NCI-H774 (cell line): ENCODE measurements at regions not wholly inside any gene's neighbourhood (a gene's known extent, or its start where the extent isn't known, plus 50 kb on each side); places are given as distances from the start of the nearest gene placed in this dataset.
"Not testable (repeated sequence)": the region's sequence is repeated elsewhere in the genome, so short reads cannot be mapped to it uniquely, and the experiment has no call there.

Experiments
- DNase-seq: peaks from one replicate; lab custom pipeline; 2025; lab: John Stamatoyannopoulos, UW

GRCh38 chr11:101835506-101836063 lies 79.2 kb upstream of the CEP126 start:
- DNase-seq: no peak

GRCh38 chr11:101830475-101830874 lies 84.3 kb upstream of the CEP126 start:
- not testable (repeated sequence) for DNase-seq

- DNase-seq: no peak
These were observed 89.3 kb upstream of the CEP126 start for GRCh38 chr11:101825531-101825930.

GRCh38 chr11:101817581-101817980 lies 97.2 kb upstream of the CEP126 start:
- no peak for DNase-seq

- no peak for DNase-seq
These were observed 98.2 kb upstream of the CEP126 start for GRCh38 chr11:101816613-101817012.

- no peak for DNase-seq
These were observed 102.3 kb upstream of the CEP126 start for GRCh38 chr11:101812546-101812945.

- no peak for DNase-seq
These were observed 104.3 kb upstream of the CEP126 start for GRCh38 chr11:101810546-101810945.

- no peak for DNase-seq
These were observed 107.3 kb upstream of the CEP126 start for GRCh38 chr11:101807531-101807930.

- no peak for DNase-seq
These were observed 111.2 kb upstream of the CEP126 start for GRCh38 chr11:101803651-101804050.

GRCh38 chr11:101797335-101797734 lies 117.5 kb upstream of the CEP126 start:
- DNase-seq: no peak

GRCh38 chr11:101792814-101793213 lies 122.0 kb upstream of the CEP126 start:
- no peak for DNase-seq

GRCh38 chr11:101786916-101787315 lies 127.9 kb upstream of the CEP126 start:
- DNase-seq: no peak

- no peak for DNase-seq
These were observed 128.4 kb upstream of the CEP126 start for GRCh38 chr11:101786421-101786820.

GRCh38 chr11:101779167-101779566 lies 135.6 kb upstream of the CEP126 start:
- not testable (repeated sequence) for DNase-seq

- no peak for DNase-seq
These were observed 137.3 kb upstream of the CEP126 start for GRCh38 chr11:101777476-101777875.

GRCh38 chr11:101775033-101775432 lies 139.8 kb upstream of the CEP126 start:
- no peak for DNase-seq

- DNase-seq: no peak
These were observed 144.2 kb upstream of the CEP126 start for GRCh38 chr11:101770648-101771047.

- DNase-seq: no peak
These were observed 148.9 kb upstream of the CEP126 start for GRCh38 chr11:101765932-101766331.

- DNase-seq: no peak
These were observed 154.9 kb upstream of the CEP126 start for GRCh38 chr11:101759771-101760450.

GRCh38 chr11:101757741-101758140 lies 157.1 kb upstream of the CEP126 start:
- DNase-seq: no peak

GRCh38 chr11:101748572-101749344 lies 165.0 kb upstream of the TRPC6 start:
- no peak for DNase-seq

GRCh38 chr11:101745756-101746155 lies 161.9 kb upstream of the TRPC6 start:
- DNase-seq: no peak

GRCh38 chr11:101743828-101744227 lies 160.0 kb upstream of the TRPC6 start:
- DNase-seq: no peak
